IPS-NIHi7 (cell line): ENCODE measurements at regions not wholly inside any gene's neighbourhood (a gene's known extent, or its start where the extent isn't known, plus 50 kb on each side); places are given as distances from the start of the nearest gene placed in this dataset.
A peak's percentile ranks its signal among the peaks of the same experiment; 100 is the strongest.
"Not testable (repeated sequence)": the region's sequence is repeated elsewhere in the genome, so short reads cannot be mapped to it uniquely, and the experiment has no call there.

ENCODE experiments used
- DNase-seq: peaks from one replicate; pipeline ENCODE4 v3.0.0; 2012; ENCODE audit warnings: mixed read lengths; ENCODE audit errors: extremely low spot score

DNA sequence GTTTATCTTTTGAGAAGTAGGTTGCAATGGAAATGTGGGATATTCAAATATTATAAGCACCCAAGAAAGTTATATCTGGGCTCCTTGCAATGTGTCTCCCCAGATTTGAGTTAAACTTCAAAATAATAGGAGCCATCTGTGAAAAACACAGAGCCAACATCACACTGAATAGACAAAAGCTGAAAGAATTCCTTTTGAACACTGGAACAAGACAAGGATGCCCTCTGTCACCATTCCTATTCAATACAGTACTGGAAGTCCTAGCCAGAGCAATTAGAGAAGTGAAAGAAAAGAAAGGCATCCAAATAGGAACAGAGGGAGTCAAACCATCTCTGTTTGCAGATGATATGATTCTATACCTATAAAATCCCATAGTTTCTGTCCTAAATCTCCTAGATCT lies 114.3 kb upstream of the IL1RAPL1 start:
- DNase-seq = no peak

DNA sequence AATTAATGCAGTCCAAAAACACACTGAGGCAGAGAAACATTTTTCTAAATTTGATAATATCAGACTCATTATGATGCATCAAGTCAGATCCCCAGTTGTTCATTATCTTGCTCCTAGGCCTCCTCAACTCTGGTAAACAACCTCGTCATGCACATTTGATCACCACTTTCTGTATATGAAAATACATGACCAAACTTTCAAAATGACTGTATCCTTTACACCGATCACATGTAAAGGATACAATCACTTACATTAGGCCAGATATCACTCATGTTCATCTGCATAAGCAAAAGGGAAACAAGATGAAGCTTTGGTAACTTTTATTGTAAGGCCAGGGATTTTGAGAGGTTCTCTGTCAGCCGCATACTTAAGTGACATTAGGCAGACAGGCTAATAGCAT lies 99.4 kb upstream of the IL1RAPL1 start:
- DNase-seq = no peak

- DNase-seq = no peak
These were observed 95.9 kb upstream of the IL1RAPL1 start for GRCh38 chrX:28491322-28491721.

DNA sequence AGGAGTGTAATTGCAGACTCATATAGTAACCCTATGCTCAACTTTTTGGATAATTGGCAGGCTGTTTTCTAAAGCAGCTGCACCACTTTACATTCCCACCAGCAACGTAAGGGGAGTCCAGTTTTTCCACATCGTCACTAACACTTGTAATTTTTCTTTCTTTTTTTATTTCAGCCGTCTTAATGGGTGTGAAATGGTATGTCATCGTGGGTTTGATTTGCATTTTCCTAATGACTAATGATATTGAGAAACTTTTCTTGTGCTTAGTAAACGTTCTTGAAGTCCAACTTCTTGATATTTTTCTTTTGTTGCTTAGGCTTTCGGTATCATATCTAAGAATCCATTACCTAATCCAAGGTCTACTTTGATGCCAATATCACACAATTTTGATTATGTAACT lies 95.3 kb upstream of the IL1RAPL1 start:
- no peak for DNase-seq

DNA sequence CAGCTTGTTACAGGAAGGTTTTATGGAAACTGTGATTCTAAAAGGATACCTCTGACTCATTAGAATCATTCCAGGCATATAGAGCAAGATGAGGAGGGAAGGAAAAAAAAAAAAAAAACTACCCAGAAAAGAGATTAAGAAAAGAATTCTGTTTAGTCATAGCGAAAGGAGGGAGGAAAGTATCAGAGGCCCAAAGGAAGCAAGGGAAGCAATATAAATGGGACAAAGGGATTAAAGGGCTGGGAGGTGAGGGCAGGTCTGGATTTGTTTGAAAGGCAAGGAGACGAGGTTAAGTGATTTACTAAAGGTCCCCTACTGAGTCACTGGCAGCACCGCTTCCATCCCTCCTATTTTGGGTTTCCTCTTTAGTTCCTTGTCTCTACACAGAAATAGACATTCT lies 88.6 kb upstream of the IL1RAPL1 start:
- DNase-seq = peak; percentile 62

- not testable (repeated sequence) for DNase-seq
These were observed 84.6 kb upstream of the IL1RAPL1 start for GRCh38 chrX:28502667-28503066.

DNA sequence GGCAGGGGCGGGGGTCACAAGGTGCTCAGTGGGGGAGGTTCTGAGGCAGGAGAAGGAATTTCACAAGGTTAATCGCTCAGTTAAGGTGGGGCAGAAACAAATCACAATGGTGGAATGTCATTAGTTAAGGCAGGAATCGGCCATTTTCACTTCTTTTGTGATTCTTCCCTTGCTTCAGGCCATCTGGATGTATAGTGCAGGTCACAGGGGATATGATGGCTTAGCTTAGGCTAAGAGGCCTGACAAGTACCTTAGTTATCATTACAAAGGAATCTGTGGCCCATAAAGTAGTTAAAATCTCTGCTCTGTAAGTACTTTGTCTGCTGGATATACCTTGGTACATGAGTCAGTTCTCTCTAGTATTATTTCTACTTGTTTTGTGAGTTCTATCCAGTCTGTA lies 79.6 kb upstream of the IL1RAPL1 start:
- not testable (repeated sequence) for DNase-seq

- no peak for DNase-seq
These were observed 66.5 kb upstream of the IL1RAPL1 start for GRCh38 chrX:28520786-28521185.

- not testable (repeated sequence) for DNase-seq
These were observed 58.9 kb upstream of the IL1RAPL1 start for GRCh38 chrX:28528354-28528753.
